Mesothelial cell of epicardium (in vitro differentiated cells): ENCODE measurements at regions not wholly inside any gene's neighbourhood (a gene's known extent, or its start where the extent isn't known, plus 50 kb on each side); places are given as distances from the start of the nearest gene placed in this dataset.
A peak's percentile ranks its signal among the peaks of the same experiment; 100 is the strongest.

Experiments
- DNase-seq, 2 experiments: peaks; one replicate each; pipeline ENCODE4 v3.0.0; 2021; ENCODE audit warnings: low spot score in 2 of 2; ENCODE audit not compliant: unreplicated experiment in 2 of 2
- H3K27ac Mint-ChIP-seq: 2 replicates; pipeline ENCODE4 v1.8.0; 2021; ENCODE audit warnings: mixed read lengths
- H3K27me3 Mint-ChIP-seq: 2 replicates; pipeline ENCODE4 v1.8.0; 2021; ENCODE audit warnings: low read depth, mixed read lengths
- H3K36me3 Mint-ChIP-seq: 2 replicates; pipeline ENCODE4 v1.8.0; 2021; ENCODE audit warnings: mixed read lengths
- H3K4me1 Mint-ChIP-seq: 2 replicates; pipeline ENCODE4 v1.8.0; 2021; ENCODE audit warnings: mixed read lengths
- H3K4me3 Mint-ChIP-seq: 2 replicates; pipeline ENCODE4 v1.8.0; 2021; ENCODE audit warnings: mild to moderate bottlenecking, moderate library complexity, mixed read lengths
- H3K9me3 Mint-ChIP-seq: 2 replicates; pipeline ENCODE4 v1.8.0; 2021; ENCODE audit warnings: mixed read lengths
- TF ChIP-seq, protein P1 (sequence below): fragments of 200-600 bp; sonication (generic); IDR thresholded peaks from one replicate; pipeline ENCODE4 v1.5.0; 2021; ENCODE audit warnings: antibody characterized with exemption; ENCODE audit not compliant: unreplicated experiment

GRCh38 chr2:236888794-236889780 lies 196.6 kb upstream of the COPS8 start:
- H3K27me3 Mint-ChIP-seq, result no peaks in the 10 kb centered on the region
- TF ChIP-seq, protein P1, sequence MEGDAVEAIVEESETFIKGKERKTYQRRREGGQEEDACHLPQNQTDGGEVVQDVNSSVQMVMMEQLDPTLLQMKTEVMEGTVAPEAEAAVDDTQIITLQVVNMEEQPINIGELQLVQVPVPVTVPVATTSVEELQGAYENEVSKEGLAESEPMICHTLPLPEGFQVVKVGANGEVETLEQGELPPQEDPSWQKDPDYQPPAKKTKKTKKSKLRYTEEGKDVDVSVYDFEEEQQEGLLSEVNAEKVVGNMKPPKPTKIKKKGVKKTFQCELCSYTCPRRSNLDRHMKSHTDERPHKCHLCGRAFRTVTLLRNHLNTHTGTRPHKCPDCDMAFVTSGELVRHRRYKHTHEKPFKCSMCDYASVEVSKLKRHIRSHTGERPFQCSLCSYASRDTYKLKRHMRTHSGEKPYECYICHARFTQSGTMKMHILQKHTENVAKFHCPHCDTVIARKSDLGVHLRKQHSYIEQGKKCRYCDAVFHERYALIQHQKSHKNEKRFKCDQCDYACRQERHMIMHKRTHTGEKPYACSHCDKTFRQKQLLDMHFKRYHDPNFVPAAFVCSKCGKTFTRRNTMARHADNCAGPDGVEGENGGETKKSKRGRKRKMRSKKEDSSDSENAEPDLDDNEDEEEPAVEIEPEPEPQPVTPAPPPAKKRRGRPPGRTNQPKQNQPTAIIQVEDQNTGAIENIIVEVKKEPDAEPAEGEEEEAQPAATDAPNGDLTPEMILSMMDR, result no peak

GRCh38 chr2:236889791-236890704 lies 195.6 kb upstream of the COPS8 start:
- H3K36me3 Mint-ChIP-seq, result no peaks in the 10 kb centered on the region
- H3K4me1 Mint-ChIP-seq, result peaks cover 60% of the 10 kb centered on the region
- H3K27ac Mint-ChIP-seq, result peak overlapping the region; percentile 95
- TF ChIP-seq, protein P1, result no peak
- no peaks in the 10 kb centered on the region for H3K27me3 Mint-ChIP-seq
- H3K4me3 Mint-ChIP-seq, result no peak overlapping the region
- no peaks in the 10 kb centered on the region for H3K9me3 Mint-ChIP-seq
- no peak for DNase-seq

More at GRCh38 chr2:236888794-236889780, 196.6 kb upstream of the COPS8 start:
- Mint-ChIP-seq H3K27ac (peak overlapping the region; percentile 95), H3K4me3 (no peak overlapping the region), H3K9me3 (no peaks in the 10 kb centered on the region), H3K36me3 (no peaks in the 10 kb centered on the region), H3K4me1 (peaks cover 53% of the 10 kb centered on the region)
- no peak for DNase-seq

- H3K27me3 Mint-ChIP-seq, result no peaks in the 10 kb centered on the region
- no peaks in the 10 kb centered on the region for H3K36me3 Mint-ChIP-seq
- TF ChIP-seq, protein P1, result no peak
- H3K9me3 Mint-ChIP-seq, result no peaks in the 10 kb centered on the region
- no peak overlapping the region for H3K27ac Mint-ChIP-seq
- H3K4me1 Mint-ChIP-seq, result peaks cover 68% of the 10 kb centered on the region
- DNase-seq, result no peak
- no peak overlapping the region for H3K4me3 Mint-ChIP-seq
Measured at GRCh38 chr2:236892721-236893120, 193.0 kb upstream of the COPS8 start.

DNA sequence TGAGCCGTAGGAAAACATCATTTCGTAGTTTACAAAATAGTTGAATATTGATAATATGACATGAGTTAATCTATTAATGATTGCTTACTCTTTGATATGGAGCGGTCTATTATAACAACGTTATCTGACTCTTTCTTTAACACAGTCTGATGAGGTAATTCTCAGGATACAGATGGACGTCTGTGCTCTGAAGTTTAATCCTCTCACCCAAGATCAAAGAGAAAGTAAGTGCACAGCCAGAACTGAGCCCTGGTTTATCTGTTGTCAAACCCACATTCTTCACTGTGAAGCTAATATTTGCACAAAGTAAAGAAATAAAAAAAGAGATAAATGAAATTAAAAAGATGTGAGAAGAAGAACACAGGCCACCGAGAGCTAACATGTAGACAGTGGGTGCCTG lies 190.9 kb upstream of the COPS8 start:
- Mint-ChIP-seq H3K27me3 (no peaks in the 10 kb centered on the region), H3K4me3 (no peak overlapping the region), H3K27ac (peak overlapping the region; percentile 84), H3K36me3 (no peaks in the 10 kb centered on the region), H3K4me1 (peaks cover 63% of the 10 kb centered on the region), H3K9me3 (no peaks in the 10 kb centered on the region)
- TF ChIP-seq, protein P1, result no peak
- DNase-seq, result no peak

- H3K9me3 Mint-ChIP-seq, result no peaks in the 10 kb centered on the region
- DNase-seq, result no peak
- H3K27ac Mint-ChIP-seq, result peak overlapping the region; percentile 84
- H3K4me1 Mint-ChIP-seq, result peaks cover 63% of the 10 kb centered on the region
- H3K27me3 Mint-ChIP-seq, result no peaks in the 10 kb centered on the region
- no peaks in the 10 kb centered on the region for H3K36me3 Mint-ChIP-seq
- H3K4me3 Mint-ChIP-seq, result no peak overlapping the region
- TF ChIP-seq, protein P1, result no peak
Measured at GRCh38 chr2:236895497-236895896, 190.2 kb upstream of the COPS8 start.
